Nephron progenitor cell (in vitro differentiated cells): ENCODE measurements at regions not wholly inside any gene's neighbourhood (a gene's known extent, or its start where the extent isn't known, plus 50 kb on each side); places are given as distances from the start of the nearest gene placed in this dataset.

Source experiments
- DNase-seq: peaks from one replicate; pipeline ENCODE4 v3.0.0; 2021
- H3K27ac Mint-ChIP-seq: 2 replicates; pipeline ENCODE4 v1.8.0; 2021; ENCODE audit warnings: mild to moderate bottlenecking, moderate library complexity, mixed read lengths
- H3K27me3 Mint-ChIP-seq: 2 replicates; pipeline ENCODE4 v1.8.0; 2021; ENCODE audit warnings: mild to moderate bottlenecking, low read depth, mixed read lengths; ENCODE audit not compliant: poor library complexity
- H3K36me3 Mint-ChIP-seq: 2 replicates; pipeline ENCODE4 v1.8.0; 2021; ENCODE audit warnings: low read depth, mixed read lengths
- H3K4me1 Mint-ChIP-seq: 2 replicates; pipeline ENCODE4 v1.8.0; 2021; ENCODE audit warnings: mixed read lengths
- H3K4me3 Mint-ChIP-seq: 2 replicates; pipeline ENCODE4 v1.8.0; 2021; ENCODE audit warnings: mild to moderate bottlenecking, moderate library complexity, mixed read lengths
- H3K9me3 Mint-ChIP-seq: 2 replicates; pipeline ENCODE4 v1.8.0; 2021; ENCODE audit warnings: mild to moderate bottlenecking, moderate library complexity, mixed read lengths
- TF ChIP-seq, protein P1 (sequence below): fragments of 200-600 bp; sonication (generic); IDR thresholded peaks from 2 replicates; pipeline ENCODE4 v1.5.0; 2021; ENCODE audit warnings: antibody characterized with exemption

DNA sequence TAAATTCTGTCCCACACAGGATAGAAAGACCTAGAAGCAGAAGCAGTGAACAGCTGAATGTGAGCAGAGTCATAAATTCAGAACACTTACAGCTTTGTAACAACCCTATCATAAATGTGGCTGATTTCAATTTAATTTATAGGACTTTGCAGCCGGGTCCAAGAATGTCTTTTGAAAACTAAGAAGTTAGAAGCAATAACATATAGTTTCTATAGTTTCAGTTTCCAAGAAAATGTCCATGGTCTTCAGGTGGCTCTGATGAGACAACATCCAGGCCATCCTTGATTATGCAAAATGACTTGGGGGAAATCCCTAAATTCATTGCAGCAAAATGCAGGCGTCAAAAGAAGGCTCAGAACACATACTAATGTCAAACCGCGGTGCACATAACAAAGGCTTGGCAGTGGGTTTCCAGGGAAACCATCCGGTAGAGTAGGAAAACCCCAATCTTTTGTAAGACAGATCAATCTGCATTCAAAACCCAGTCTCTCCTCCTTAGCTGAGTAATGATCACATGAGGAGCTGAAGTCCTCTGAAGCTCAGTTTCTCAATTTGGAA, 442.2 kb upstream of the ID2 start:
- Mint-ChIP-seq H3K36me3 (peaks cover 1% of the 10 kb centered on the region), H3K4me1 (peaks cover 36% of the 10 kb centered on the region), H3K9me3 (peaks cover 15% of the 10 kb centered on the region), H3K27me3 (peaks cover 7% of the 10 kb centered on the region), H3K27ac (no peak overlapping the region), H3K4me3 (no peak overlapping the region)
- no peak for DNase-seq
- TF ChIP-seq, protein P1, sequence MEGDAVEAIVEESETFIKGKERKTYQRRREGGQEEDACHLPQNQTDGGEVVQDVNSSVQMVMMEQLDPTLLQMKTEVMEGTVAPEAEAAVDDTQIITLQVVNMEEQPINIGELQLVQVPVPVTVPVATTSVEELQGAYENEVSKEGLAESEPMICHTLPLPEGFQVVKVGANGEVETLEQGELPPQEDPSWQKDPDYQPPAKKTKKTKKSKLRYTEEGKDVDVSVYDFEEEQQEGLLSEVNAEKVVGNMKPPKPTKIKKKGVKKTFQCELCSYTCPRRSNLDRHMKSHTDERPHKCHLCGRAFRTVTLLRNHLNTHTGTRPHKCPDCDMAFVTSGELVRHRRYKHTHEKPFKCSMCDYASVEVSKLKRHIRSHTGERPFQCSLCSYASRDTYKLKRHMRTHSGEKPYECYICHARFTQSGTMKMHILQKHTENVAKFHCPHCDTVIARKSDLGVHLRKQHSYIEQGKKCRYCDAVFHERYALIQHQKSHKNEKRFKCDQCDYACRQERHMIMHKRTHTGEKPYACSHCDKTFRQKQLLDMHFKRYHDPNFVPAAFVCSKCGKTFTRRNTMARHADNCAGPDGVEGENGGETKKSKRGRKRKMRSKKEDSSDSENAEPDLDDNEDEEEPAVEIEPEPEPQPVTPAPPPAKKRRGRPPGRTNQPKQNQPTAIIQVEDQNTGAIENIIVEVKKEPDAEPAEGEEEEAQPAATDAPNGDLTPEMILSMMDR, result no peak

DNA sequence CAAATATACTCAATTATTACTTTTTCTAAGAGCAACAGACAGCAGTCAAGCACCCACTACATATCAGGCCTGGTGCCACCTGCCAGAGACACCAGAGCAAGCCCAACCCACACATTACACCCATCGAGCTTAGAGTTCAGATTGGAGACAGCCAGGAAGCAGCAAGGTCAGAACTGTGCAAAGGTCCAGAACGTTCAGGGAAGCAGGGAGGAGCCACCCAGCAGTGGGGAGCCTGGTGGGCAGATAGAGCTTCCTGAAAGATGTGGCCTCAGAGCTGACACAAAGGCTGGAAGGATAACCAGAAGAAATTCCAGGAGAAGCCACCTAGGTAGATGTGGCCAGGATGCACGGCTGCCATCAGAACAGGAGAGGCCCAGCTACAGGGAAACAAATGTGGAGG, 440.5 kb upstream of the ID2 start:
- DNase-seq, result no peak
- Mint-ChIP-seq H3K36me3 (peaks cover 5% of the 10 kb centered on the region), H3K27me3 (peaks cover 10% of the 10 kb centered on the region), H3K4me1 (peaks cover 18% of the 10 kb centered on the region), H3K9me3 (peaks cover 30% of the 10 kb centered on the region), H3K4me3 (no peak overlapping the region), H3K27ac (no peak overlapping the region)
- TF ChIP-seq, protein P1, result no peak

DNA sequence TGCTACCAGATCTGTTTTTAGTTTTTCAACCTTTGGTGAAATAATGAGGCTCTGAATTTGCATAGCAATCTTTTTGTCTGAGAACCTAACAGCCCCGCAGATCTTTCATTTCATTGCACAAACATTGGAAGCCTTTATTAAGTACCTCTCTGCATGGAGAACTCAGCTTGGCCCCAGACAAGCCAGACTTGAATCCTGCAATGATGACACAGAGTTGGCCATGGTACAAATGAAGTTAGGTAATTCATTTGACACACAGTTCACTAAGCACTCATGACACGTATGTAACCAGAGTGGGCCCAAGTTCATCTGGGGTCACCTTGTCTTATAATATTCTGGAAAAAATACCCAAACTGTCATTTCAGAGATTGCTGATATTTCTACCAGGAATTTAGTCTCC, 439.1 kb upstream of the ID2 start:
- TF ChIP-seq, protein P1, result no peak
- Mint-ChIP-seq H3K27me3 (peaks cover 10% of the 10 kb centered on the region), H3K4me3 (no peak overlapping the region), H3K36me3 (peaks cover 5% of the 10 kb centered on the region), H3K9me3 (peaks cover 33% of the 10 kb centered on the region), H3K4me1 (peaks cover 13% of the 10 kb centered on the region), H3K27ac (no peak overlapping the region)
- DNase-seq, result no peak

DNA sequence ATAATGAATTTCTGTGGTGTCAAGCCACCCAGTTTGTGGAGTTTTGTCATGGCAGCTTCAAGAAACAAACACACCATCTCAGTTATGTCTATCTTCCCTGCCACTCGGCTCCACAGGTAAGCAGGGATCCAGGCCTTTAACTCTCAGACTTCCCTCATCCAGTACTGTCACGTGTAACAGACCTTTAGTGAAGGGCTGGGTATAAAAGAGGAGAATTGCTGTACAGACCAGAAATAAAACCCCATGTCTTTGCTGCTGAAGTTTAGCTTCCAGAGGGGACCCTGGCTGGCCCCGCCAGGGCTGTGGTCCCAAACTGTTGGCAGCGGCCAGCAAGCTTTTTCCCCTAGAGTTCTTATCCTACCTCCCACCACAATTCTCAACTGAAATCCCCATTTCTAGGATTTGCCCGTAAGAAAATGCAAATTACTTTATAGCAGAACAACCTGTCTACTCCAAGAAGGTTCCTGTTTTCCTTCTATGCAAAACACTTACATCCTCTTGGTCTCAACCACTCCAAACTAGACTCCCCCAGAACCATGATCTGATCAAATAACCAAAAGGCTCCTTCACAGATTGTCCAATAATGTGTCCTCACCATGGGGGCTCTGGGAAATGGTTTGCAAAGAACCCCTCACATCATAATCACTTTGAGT, 438.0 kb upstream of the ID2 start:
- no peak overlapping the region for H3K4me3 Mint-ChIP-seq
- H3K27ac Mint-ChIP-seq, result no peak overlapping the region
- TF ChIP-seq, protein P1, result no peak
- peaks cover 9% of the 10 kb centered on the region for H3K4me1 Mint-ChIP-seq
- H3K27me3 Mint-ChIP-seq, result peaks cover 10% of the 10 kb centered on the region
- peaks cover 33% of the 10 kb centered on the region for H3K9me3 Mint-ChIP-seq
- no peak for DNase-seq
- peaks cover 5% of the 10 kb centered on the region for H3K36me3 Mint-ChIP-seq

DNA sequence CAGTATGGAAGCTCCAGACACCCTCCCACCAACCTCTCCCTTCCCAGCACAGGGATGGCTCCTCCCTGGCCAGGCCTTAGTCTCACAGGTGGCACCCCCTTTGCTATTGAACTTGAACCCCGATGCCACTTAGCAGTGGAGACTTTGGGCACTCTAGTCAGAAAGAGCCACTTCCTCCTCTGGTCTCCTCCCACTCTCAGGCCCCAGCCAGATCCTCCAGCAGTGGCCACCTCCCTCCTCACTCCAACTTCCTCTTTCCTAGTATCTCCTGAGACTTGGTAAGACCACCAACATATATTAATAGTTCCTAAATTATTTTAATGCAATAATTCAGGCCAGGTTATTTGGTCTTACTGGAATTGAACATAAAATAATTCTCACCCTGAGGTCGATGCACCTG, 437.2 kb upstream of the ID2 start:
- Mint-ChIP-seq H3K27ac (no peak overlapping the region), H3K4me1 (peaks cover 1% of the 10 kb centered on the region), H3K4me3 (no peak overlapping the region), H3K36me3 (peaks cover 5% of the 10 kb centered on the region), H3K27me3 (peaks cover 10% of the 10 kb centered on the region), H3K9me3 (peaks cover 34% of the 10 kb centered on the region)
- TF ChIP-seq, protein P1, result no peak
- DNase-seq, result no peak

DNA sequence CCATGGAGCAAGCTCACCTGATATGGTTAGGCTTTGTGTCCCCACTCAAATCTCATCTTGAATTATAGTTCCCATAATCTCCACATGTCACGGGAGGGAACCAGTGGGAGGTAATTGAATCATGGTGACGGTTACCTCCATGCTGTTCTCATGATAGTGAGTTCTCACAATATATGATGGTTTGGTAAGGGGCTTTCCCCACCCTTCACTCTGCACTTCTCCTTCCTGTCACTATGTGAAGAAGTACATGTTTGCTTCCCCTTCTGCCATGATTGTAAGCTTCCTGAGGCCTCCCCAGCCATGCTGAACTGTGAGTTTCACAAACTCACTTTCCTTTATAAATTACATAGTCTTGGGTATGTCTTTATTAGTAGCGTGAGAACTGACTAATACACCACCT, 435.7 kb upstream of the ID2 start:
- TF ChIP-seq, protein P1, result no peak

More for the DNA sequence above, 435.7 kb upstream of the ID2 start:
- H3K27me3 Mint-ChIP-seq, result peaks cover 13% of the 10 kb centered on the region
- H3K9me3 Mint-ChIP-seq, result peaks cover 49% of the 10 kb centered on the region
- H3K36me3 Mint-ChIP-seq, result peaks cover 12% of the 10 kb centered on the region
- H3K27ac Mint-ChIP-seq, result no peak overlapping the region
- H3K4me3 Mint-ChIP-seq, result no peak overlapping the region
- no peaks in the 10 kb centered on the region for H3K4me1 Mint-ChIP-seq
- no peak for DNase-seq
